Heart left ventricle (tissue), 16 donors: ENCODE measurements at regions not wholly inside any gene's neighbourhood (a gene's known extent, or its start where the extent isn't known, plus 50 kb on each side); places are given as distances from the start of the nearest gene placed in this dataset.

Experiments used
- ATAC-seq, 4 donors: fragments of 200-7000 bp; cut with Tn5 transposase; one replicate each; pipeline ENCODE4 v1.9.1; 2020 to 2022; ENCODE audit warnings: moderate library complexity in 4 of 4, mild to moderate bottlenecking in 3 of 4, moderate number of reproducible peaks in 1 of 4
- DNase-seq, 5 donors: peaks; one replicate each; pipeline ENCODE4 v3.0.0-alpha.2; 2020
- H3K27ac ChIP-seq, 12 donors: fragments of 200-600 bp; sonication (generic) in 4 of 12; one replicate each; pipeline versions ENCODE4 v1.5.0 to v1.8.0; 2016 to 2022; ENCODE audit warnings: mild to moderate bottlenecking in 2 of 12
- H3K27me3 ChIP-seq, 9 donors: fragments of 200-600 bp; sonication (generic) in 2 of 9; one replicate each; pipeline versions ENCODE4 v1.5.1 to v1.8.0; 2016 to 2022; ENCODE audit warnings: mild to moderate bottlenecking in 3 of 9
- H3K36me3 ChIP-seq, 9 donors: fragments of 200-600 bp; sonication (generic) in 2 of 9; one replicate each; pipeline versions ENCODE4 v1.5.0 to v1.8.0; 2018 to 2022; ENCODE audit warnings: mild to moderate bottlenecking in 2 of 9
- H3K4me1 ChIP-seq, 12 donors: fragments of 200-600 bp; sonication (generic) in 4 of 12; one replicate each; pipeline versions ENCODE4 v1.5.0 to v1.8.0; 2016 to 2022; ENCODE audit warnings: mild to moderate bottlenecking in 3 of 12
- H3K4me3 ChIP-seq, 12 donors: fragments of 200-600 bp; sonication (generic) in 4 of 12; one replicate each; pipeline versions ENCODE4 v1.5.0 to v1.8.0; 2017 to 2022; ENCODE audit warnings: mild to moderate bottlenecking in 9 of 12, moderate library complexity in 4 of 12
- H3K9me3 ChIP-seq, 12 donors: fragments of 200-600 bp; sonication (generic) in 4 of 12; one replicate each; pipeline versions ENCODE4 v1.5.0 to v1.8.0; 2016 to 2022; ENCODE audit warnings: mild to moderate bottlenecking in 1 of 12
- POLR2A ChIP-seq, 2 donors: fragments of 450-650 bp; IDR thresholded peaks; one replicate each; pipeline ENCODE4 v1.6.1; 2017; ENCODE audit warnings: antibody characterized with exemption in 2 of 2, mild to moderate bottlenecking in 2 of 2, moderate library complexity in 2 of 2
- WGBS, 4 donors: extraction: QIAGEN DNeasy Blood & Tissue Kit in 2 of 4; methylation state at CpG; one replicate each; pipeline versions ENCODE4 v1.1.5 to v1.1.7; 2013 to 2018; 5-methylcytosine and 5-hydroxymethylcytosine counted together
- intact Hi-C, 10 donors: fragments of 100-400 bp; cut with DNase I; formaldehyde crosslinking; loops; one replicate each; pipeline versions ENCODE4 v1.11.1 to v1.14.2; 2022
- TF ChIP-seq, protein P1 (sequence below), 12 donors: fragments of 200-600 bp; sonication (generic) in 4 of 12; IDR thresholded peaks; one replicate each; pipeline versions ENCODE4 v1.5.0 to v1.8.0; 2018 to 2022; ENCODE audit warnings: antibody characterized with exemption in 12 of 12, mild to moderate bottlenecking in 5 of 12
- donor health status: ischemic (EF 13 %, LVEDD 7.1; RV severe dilation, severe dysfunction).
- donor health status: healthy with polysubstance abuse.
- donor health status: DM: no; HTN: yes; CAD: no.
- donor health status: DM: no; HTN: no; CAD: no.
- donor health status: ischemic (EF 25% LVEDD 6.9; RV normal size, moderate dysfunction).
- donor health status: ischemic (EF 25% LVEDD 5.7; RV mildly dilated, moderate dysfunction).
- donor health status: healthy.
- donor health status: DM: yes; HTN: yes; CAD: no.
- donor health status: ischemic (EF 35%, LVEDD 5.7; RV mildly dilated, moderate dysfunction).
- donor health status: nonischemic (EF 11% LVEDD 7.7; RV severe dilation, severe dysfunction).
- donor health status: DM: yes; HTN: yes; CAD: no.
- donor health status: PGD.
- donor health status: ischemic (EF 29% LVEDD 5.4; RV normal size, mild dysfunction).
- donor health status: nonischemic (EF 23%, LVEDD 6.1; RV moderate dilation, normal function).

- Histone ChIP-seq H3K4me3 (no peak overlapping the region), H3K9me3 (no peaks in the 10 kb centered on the region), H3K27me3 (no peaks in the 10 kb centered on the region), H3K27ac (peak overlapping the region in 2 of 12 donors; percentile 47 to 48), H3K4me1 (peaks cover 0 to 4% (median 0%) of the 10 kb centered on the region in 12 donors), H3K36me3 (no peaks in the 10 kb centered on the region)
- intact Hi-C loops, result no loop called here
- ATAC-seq (peak; percentile 95 to 100 (median 98)), DNase-seq (peak in 4 of 5 donors; percentile 35 to 58 (median 48))
- TF ChIP-seq, protein P1, sequence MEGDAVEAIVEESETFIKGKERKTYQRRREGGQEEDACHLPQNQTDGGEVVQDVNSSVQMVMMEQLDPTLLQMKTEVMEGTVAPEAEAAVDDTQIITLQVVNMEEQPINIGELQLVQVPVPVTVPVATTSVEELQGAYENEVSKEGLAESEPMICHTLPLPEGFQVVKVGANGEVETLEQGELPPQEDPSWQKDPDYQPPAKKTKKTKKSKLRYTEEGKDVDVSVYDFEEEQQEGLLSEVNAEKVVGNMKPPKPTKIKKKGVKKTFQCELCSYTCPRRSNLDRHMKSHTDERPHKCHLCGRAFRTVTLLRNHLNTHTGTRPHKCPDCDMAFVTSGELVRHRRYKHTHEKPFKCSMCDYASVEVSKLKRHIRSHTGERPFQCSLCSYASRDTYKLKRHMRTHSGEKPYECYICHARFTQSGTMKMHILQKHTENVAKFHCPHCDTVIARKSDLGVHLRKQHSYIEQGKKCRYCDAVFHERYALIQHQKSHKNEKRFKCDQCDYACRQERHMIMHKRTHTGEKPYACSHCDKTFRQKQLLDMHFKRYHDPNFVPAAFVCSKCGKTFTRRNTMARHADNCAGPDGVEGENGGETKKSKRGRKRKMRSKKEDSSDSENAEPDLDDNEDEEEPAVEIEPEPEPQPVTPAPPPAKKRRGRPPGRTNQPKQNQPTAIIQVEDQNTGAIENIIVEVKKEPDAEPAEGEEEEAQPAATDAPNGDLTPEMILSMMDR (IDR thresholded peaks at IDR 0.05), result no peak
- no peak for TF ChIP-seq POLR2A (IDR thresholded peaks at IDR 0.05)
- 28 to 68% (median 37%) methylated on average over 3 of the region's 3 CpGs for WGBS, 4 donors
Observed at GRCh38 chr2:210792000-210792399, 235.6 kb downstream of the CPS1 start.

- no peak overlapping the region for H3K27ac ChIP-seq
- H3K27me3 ChIP-seq, result no peaks in the 10 kb centered on the region
- TF ChIP-seq POLR2A (IDR thresholded peaks at IDR 0.05), result no peak
- TF ChIP-seq, protein P1 (IDR thresholded peaks at IDR 0.05), result no peak
- no peaks in the 10 kb centered on the region for H3K9me3 ChIP-seq
- DNase-seq, result no peak
- 82 to 95% (median 94%) methylated on average over 4 of the region's 4 CpGs for WGBS, 4 donors
- ATAC-seq, result no peak
- peaks cover 0 to 4% (median 0%) of the 10 kb centered on the region in 12 donors for H3K4me1 ChIP-seq
- intact Hi-C loops, result no loop called here
- H3K36me3 ChIP-seq, result no peaks in the 10 kb centered on the region
- no peak overlapping the region for H3K4me3 ChIP-seq
Observed at GRCh38 chr2:210795506-210795905, 239.1 kb downstream of the CPS1 start.

DNA sequence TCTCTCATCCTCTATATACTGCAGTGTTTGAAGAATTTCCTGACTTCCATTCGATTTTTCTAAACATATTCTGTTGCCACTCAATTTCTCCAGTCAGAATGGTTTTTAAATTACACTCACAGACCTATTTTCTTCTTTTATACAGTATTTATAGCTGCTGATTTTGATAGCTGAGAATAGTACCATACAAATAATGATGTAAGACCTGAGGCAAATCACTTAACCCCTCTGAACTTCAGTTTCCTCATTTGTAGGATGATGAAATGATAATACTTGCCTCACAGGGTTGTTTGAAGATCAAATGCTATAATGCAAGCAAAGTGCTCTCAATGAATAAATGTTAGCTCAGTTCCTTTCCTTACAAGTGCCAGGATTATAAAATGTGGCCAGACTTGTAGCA lies 241.8 kb downstream of the CPS1 start:
- ATAC-seq, result no peak
- H3K4me3 ChIP-seq, result no peak overlapping the region

DNA sequence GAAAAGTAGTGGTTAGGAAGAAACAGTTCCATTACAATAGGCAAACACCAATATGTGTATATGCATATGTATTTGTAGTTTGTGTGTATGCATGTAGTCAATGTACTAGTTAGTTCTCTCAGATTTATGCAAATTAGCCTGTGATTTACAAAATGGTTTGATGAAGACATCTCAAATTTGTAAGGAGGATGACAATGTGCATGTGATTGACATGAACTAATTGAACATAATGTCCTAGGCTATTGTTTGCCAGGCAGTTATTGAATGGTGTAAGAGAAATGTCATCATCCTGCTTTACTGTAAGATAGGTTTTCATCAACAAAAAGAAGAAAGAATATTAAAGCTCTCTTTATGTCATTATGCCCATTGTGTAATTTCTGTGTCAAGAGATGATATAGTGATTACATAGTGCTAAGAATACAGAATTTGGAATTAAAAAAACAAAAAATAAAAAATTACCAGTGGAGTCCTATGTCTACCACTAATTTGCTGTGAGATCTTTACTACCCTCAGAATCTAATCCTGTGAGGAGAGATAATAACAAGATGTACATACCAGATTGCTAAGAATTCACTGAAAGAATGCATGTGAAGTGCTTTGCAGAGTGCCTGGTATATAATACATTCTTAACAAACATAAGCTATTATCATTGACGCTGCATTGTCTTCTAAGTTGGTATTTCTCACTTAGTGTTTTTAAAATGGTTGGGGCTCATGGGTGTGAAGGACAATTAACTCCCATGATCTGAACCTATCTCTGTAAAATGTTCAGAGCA lies 258.0 kb downstream of the CPS1 start:
- H3K27ac ChIP-seq, result no peak overlapping the region
- ATAC-seq (no peak), DNase-seq (no peak)
- H3K4me3 ChIP-seq, result no peak overlapping the region
- H3K9me3 ChIP-seq, result peaks cover 0 to 9% (median 1%) of the 10 kb centered on the region in 12 donors
- TF ChIP-seq, protein P1 (IDR thresholded peaks at IDR 0.05), result no peak
- no peak for TF ChIP-seq POLR2A (IDR thresholded peaks at IDR 0.05)
- no peaks in the 10 kb centered on the region for H3K4me1 ChIP-seq
- no peaks in the 10 kb centered on the region for H3K36me3 ChIP-seq
- intact Hi-C loops, result no loop called here
- WGBS, 4 donors, result 66 to 88% (median 75%) methylated on average over 1 of the region's 1 CpG
- H3K27me3 ChIP-seq, result no peaks in the 10 kb centered on the region

More for the DNA sequence above, 241.8 kb downstream of the CPS1 start:
- Histone ChIP-seq H3K9me3 (no peaks in the 10 kb centered on the region), H3K4me1 (no peaks in the 10 kb centered on the region), H3K27me3 (no peaks in the 10 kb centered on the region), H3K36me3 (no peaks in the 10 kb centered on the region), H3K27ac (no peak overlapping the region)
- WGBS, 4 donors, result 31 to 53% (median 42%) methylated on average over 1 of the region's 1 CpG
- DNase-seq, result no peak
- no peak for TF ChIP-seq POLR2A (IDR thresholded peaks at IDR 0.05)
- TF ChIP-seq, protein P1 (IDR thresholded peaks at IDR 0.05), result no peak
- intact Hi-C loops, result no loop called here
